Right hindlimb (tissue), 1 donor: ENCODE measurements at regions not wholly inside any gene's neighbourhood (a gene's known extent, or its start where the extent isn't known, plus 50 kb on each side); places are given as distances from the start of the nearest gene placed in this dataset.
A peak's percentile ranks its signal among the peaks of the same experiment; 100 is the strongest.

ENCODE experiments used
- DNase-seq: peaks from one replicate; pipeline ENCODE4 v3.0.0-alpha.2; 2018

- no peak for DNase-seq
These were observed 147.2 kb upstream of the KLF14 start for GRCh38 chr7:130881091-130881798.

GRCh38 chr7:130881799-130882141 is 147.8 kb upstream of the KLF14 start:
- DNase-seq = no peak

GRCh38 chr7:130882396-130882795 is 148.4 kb upstream of the KLF14 start:
- no peak for DNase-seq

- no peak for DNase-seq
These were observed 149.9 kb upstream of the KLF14 start for GRCh38 chr7:130883928-130884327.

- no peak for DNase-seq
These were observed 150.7 kb upstream of the KLF14 start for GRCh38 chr7:130884437-130885417.

- DNase-seq = no peak
These were observed 152.6 kb upstream of the KLF14 start for GRCh38 chr7:130886438-130887135.

- no peak for DNase-seq
These were observed 153.4 kb upstream of the KLF14 start for GRCh38 chr7:130887182-130887956.

- no peak for DNase-seq
These were observed 154.0 kb upstream of the KLF14 start for GRCh38 chr7:130887957-130888371.

GRCh38 chr7:130888468-130888867 is 154.5 kb upstream of the KLF14 start:
- no peak for DNase-seq

- DNase-seq = no peak
These were observed 156.4 kb upstream of the KLF14 start for GRCh38 chr7:130890176-130891020.

GRCh38 chr7:130891254-130892094 is 157.5 kb upstream of the KLF14 start:
- DNase-seq = peak; percentile 44

- no peak for DNase-seq
These were observed 159.5 kb upstream of the KLF14 start for GRCh38 chr7:130893441-130893894.

- no peak for DNase-seq
These were observed 160.3 kb upstream of the KLF14 start for GRCh38 chr7:130894146-130894908.

- no peak for DNase-seq
These were observed 161.1 kb upstream of the KLF14 start for GRCh38 chr7:130894909-130895750.

GRCh38 chr7:130896051-130896881 is 162.3 kb upstream of the KLF14 start:
- DNase-seq = no peak

GRCh38 chr7:130896898-130897514 is 163.0 kb upstream of the KLF14 start:
- peak; percentile 87 for DNase-seq
